ENCODE measurements at regions not wholly inside any gene's neighbourhood (a gene's known extent, or its start where the extent isn't known, plus 50 kb on each side); places are given as distances from the start of the nearest gene placed in this dataset.
A peak's percentile ranks its signal among the peaks of the same experiment; 100 is the strongest.

GRCh38 chr15:93870583-93870982 is 360.8 kb upstream of the MCTP2 start:
- no peaks in the 10 kb centered on the region for H3K27me3 Mint-ChIP-seq (ENCODE audit: low read depth, poor library complexity)
- H3K36me3 Mint-ChIP-seq (ENCODE audit: low read depth), result no peaks in the 10 kb centered on the region
- no peak overlapping the region for H3K27ac Mint-ChIP-seq
- H3K4me3 Mint-ChIP-seq, result no peak overlapping the region
- DNase-seq, result no peak
- no peaks in the 10 kb centered on the region for H3K4me1 Mint-ChIP-seq
- H3K9me3 Mint-ChIP-seq, result no peaks in the 10 kb centered on the region
- TF ChIP-seq CTCF (IDR thresholded peaks at IDR 0.05), result no peak

- H3K27ac Mint-ChIP-seq, result no peak overlapping the region
- no peak overlapping the region for H3K4me3 Mint-ChIP-seq
- no peak for DNase-seq
- no peaks in the 10 kb centered on the region for H3K36me3 Mint-ChIP-seq (ENCODE audit: low read depth)
- TF ChIP-seq CTCF (IDR thresholded peaks at IDR 0.05), result no peak
- H3K4me1 Mint-ChIP-seq, result no peaks in the 10 kb centered on the region
- H3K27me3 Mint-ChIP-seq (ENCODE audit: low read depth, poor library complexity), result no peaks in the 10 kb centered on the region
- H3K9me3 Mint-ChIP-seq, result no peaks in the 10 kb centered on the region
These were observed 364.4 kb upstream of the MCTP2 start for GRCh38 chr15:93866948-93867347.

- TF ChIP-seq CTCF (IDR thresholded peaks at IDR 0.05), result no peak
- Mint-ChIP-seq H3K9me3 (no peaks in the 10 kb centered on the region), H3K27me3 (ENCODE audit: low read depth, poor library complexity) (no peaks in the 10 kb centered on the region), H3K36me3 (ENCODE audit: low read depth) (no peaks in the 10 kb centered on the region), H3K4me1 (no peaks in the 10 kb centered on the region), H3K4me3 (no peak overlapping the region), H3K27ac (no peak overlapping the region)
- peak; percentile 6 for DNase-seq
These were observed 364.9 kb upstream of the MCTP2 start for GRCh38 chr15:93866476-93866875.

- no peaks in the 10 kb centered on the region for H3K9me3 Mint-ChIP-seq
- TF ChIP-seq CTCF (IDR thresholded peaks at IDR 0.05), result no peak
- DNase-seq, result no peak
- H3K36me3 Mint-ChIP-seq (ENCODE audit: low read depth), result no peaks in the 10 kb centered on the region
- no peak overlapping the region for H3K4me3 Mint-ChIP-seq
- no peak overlapping the region for H3K27ac Mint-ChIP-seq
- H3K4me1 Mint-ChIP-seq, result no peaks in the 10 kb centered on the region
- H3K27me3 Mint-ChIP-seq (ENCODE audit: low read depth, poor library complexity), result no peaks in the 10 kb centered on the region
These were observed 365.8 kb upstream of the MCTP2 start for GRCh38 chr15:93865586-93865985.

- Mint-ChIP-seq H3K27ac (no peak overlapping the region), H3K36me3 (ENCODE audit: low read depth) (no peaks in the 10 kb centered on the region), H3K9me3 (no peaks in the 10 kb centered on the region), H3K27me3 (ENCODE audit: low read depth, poor library complexity) (no peaks in the 10 kb centered on the region), H3K4me1 (no peaks in the 10 kb centered on the region), H3K4me3 (no peak overlapping the region)
- DNase-seq, result no peak
- no peak for TF ChIP-seq CTCF (IDR thresholded peaks at IDR 0.05)
These were observed 368.6 kb upstream of the MCTP2 start for GRCh38 chr15:93862791-93863190.

- Mint-ChIP-seq H3K27me3 (ENCODE audit: low read depth, poor library complexity) (no peaks in the 10 kb centered on the region), H3K4me1 (no peaks in the 10 kb centered on the region), H3K4me3 (no peak overlapping the region), H3K9me3 (no peaks in the 10 kb centered on the region), H3K27ac (no peak overlapping the region), H3K36me3 (ENCODE audit: low read depth) (no peaks in the 10 kb centered on the region)
- no peak for TF ChIP-seq CTCF (IDR thresholded peaks at IDR 0.05)
- DNase-seq, result no peak
These were observed 369.2 kb upstream of the MCTP2 start for GRCh38 chr15:93861956-93862741.

Measured in nephron progenitor cell (in vitro differentiated cells).